ENCODE measurements at regions not wholly inside any gene's neighbourhood (a gene's known extent, or its start where the extent isn't known, plus 50 kb on each side); places are given as distances from the start of the nearest gene placed in this dataset.

DNA sequence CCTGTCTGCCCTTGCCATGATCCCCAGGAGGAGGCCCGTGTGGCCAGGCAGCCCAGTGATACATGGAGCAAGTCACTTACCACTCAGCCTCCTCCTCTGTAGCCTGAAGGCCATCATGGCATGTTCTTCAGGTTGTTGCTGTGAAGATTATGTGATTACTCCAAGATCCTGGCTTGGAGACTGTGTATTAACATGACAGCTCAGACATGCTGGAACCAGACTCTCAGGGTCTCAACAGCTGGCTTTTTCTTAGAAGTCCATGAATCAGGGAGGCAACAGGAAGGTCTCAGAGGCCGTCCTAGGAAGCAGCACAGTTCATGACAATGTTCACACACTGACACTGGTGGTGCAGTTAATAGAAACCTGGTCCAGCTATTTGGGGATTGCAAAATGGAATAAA, 158.6 kb upstream of the TWIST2 start:
- TF ChIP-seq, protein P1, sequence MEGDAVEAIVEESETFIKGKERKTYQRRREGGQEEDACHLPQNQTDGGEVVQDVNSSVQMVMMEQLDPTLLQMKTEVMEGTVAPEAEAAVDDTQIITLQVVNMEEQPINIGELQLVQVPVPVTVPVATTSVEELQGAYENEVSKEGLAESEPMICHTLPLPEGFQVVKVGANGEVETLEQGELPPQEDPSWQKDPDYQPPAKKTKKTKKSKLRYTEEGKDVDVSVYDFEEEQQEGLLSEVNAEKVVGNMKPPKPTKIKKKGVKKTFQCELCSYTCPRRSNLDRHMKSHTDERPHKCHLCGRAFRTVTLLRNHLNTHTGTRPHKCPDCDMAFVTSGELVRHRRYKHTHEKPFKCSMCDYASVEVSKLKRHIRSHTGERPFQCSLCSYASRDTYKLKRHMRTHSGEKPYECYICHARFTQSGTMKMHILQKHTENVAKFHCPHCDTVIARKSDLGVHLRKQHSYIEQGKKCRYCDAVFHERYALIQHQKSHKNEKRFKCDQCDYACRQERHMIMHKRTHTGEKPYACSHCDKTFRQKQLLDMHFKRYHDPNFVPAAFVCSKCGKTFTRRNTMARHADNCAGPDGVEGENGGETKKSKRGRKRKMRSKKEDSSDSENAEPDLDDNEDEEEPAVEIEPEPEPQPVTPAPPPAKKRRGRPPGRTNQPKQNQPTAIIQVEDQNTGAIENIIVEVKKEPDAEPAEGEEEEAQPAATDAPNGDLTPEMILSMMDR (IDR thresholded peaks at IDR 0.05) = no peak
- TF ChIP-seq POLR2AphosphoS5 (IDR thresholded peaks at IDR 0.05; ENCODE audit: low read depth, low read length) (no peak), TCF7L2 (IDR thresholded peaks at IDR 0.05; ENCODE audit: low read depth, low read length) (no peak), SIN3A (IDR thresholded peaks at IDR 0.05; ENCODE audit: borderline replicate concordance, insufficient read depth, low read depth, low read length) (no peak)
